Stimulated activated naive B cell treated with anti-CD40 and anti-IgM and Interleukin-4, amounts not matched to agents 10 μg/mL and 1 μg/mL and 100 μg/mL, for 72 hours (primary cell): ENCODE measurements at regions not wholly inside any gene's neighbourhood (a gene's known extent, or its start where the extent isn't known, plus 50 kb on each side); places are given as distances from the start of the nearest gene placed in this dataset.

Experiments used
- ATAC-seq, 2 donors: fragments of 150-1000 bp; cut with Tn5 transposase; replicated peaks; 2 replicates each; pipeline ENCODE4 v1.10.0; 2021; ENCODE audit warnings: moderate library complexity in 1 of 2
- DNase-seq: peaks from one replicate; pipeline ENCODE4 v3.0.0; 2021
- H3K27ac Mint-ChIP-seq: one replicate; pipeline ENCODE4 v1.8.0; 2022; ENCODE audit warnings: mild to moderate bottlenecking, mixed read lengths
- H3K27me3 Mint-ChIP-seq, 2 donors: one replicate each; pipeline ENCODE4 v1.8.0; 2022; ENCODE audit warnings: mixed read lengths in 2 of 2
- H3K36me3 Mint-ChIP-seq, 2 donors: one replicate each; pipeline ENCODE4 v1.8.0; 2022; ENCODE audit warnings: mixed read lengths in 2 of 2, mild to moderate bottlenecking in 1 of 2
- H3K4me1 Mint-ChIP-seq, 2 donors: one replicate each; pipeline ENCODE4 v1.8.0; 2022; ENCODE audit warnings: mixed read lengths in 2 of 2, mild to moderate bottlenecking in 1 of 2
- H3K4me3 Mint-ChIP-seq, 2 donors: one replicate each; pipeline ENCODE4 v1.8.0; 2022; ENCODE audit warnings: mild to moderate bottlenecking in 2 of 2, mixed read lengths in 2 of 2, moderate library complexity in 1 of 2
- H3K9me3 Mint-ChIP-seq, 2 donors: one replicate each; pipeline ENCODE4 v1.8.0; 2022; ENCODE audit warnings: mixed read lengths in 2 of 2, mild to moderate bottlenecking in 1 of 2

DNA sequence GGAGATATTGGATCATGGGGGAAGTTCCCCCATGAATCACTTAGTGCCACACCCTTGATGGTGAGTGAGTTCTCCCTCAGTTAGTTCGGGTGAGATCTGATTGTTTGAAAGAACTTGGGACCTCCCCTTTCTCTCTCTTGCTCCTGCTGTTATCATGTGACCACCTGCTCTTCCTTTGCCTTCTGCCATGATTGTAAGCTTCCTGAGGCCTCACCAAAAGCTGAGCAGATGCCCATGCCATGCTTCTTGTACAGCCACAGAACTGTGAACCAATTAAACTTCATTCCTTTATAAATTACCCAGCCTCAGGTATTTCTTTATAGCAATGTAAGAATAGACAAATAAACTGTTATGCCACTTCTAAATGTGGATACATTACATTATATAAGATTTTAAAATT is 686.7 kb upstream of the MARCKS start:
- H3K36me3 Mint-ChIP-seq: no peaks in the 10 kb centered on the region
- DNase-seq: no peak
- ATAC-seq: no peak

GRCh38 chr6:113171882-113172281 is 685.3 kb upstream of the MARCKS start:
- no peak for DNase-seq
- Mint-ChIP-seq H3K4me1 (no peaks in the 10 kb centered on the region), H3K27me3 (peaks cover 4 to 6% of the 10 kb centered on the region in 2 donors), H3K4me3 (no peak overlapping the region), H3K9me3 (peaks cover 4 to 5% of the 10 kb centered on the region in 2 donors), H3K27ac (no peak overlapping the region), H3K36me3 (no peaks in the 10 kb centered on the region)
- ATAC-seq: no peak

More for the DNA sequence above, 686.7 kb upstream of the MARCKS start:
- Mint-ChIP-seq H3K4me1 (no peaks in the 10 kb centered on the region), H3K27ac (no peak overlapping the region), H3K9me3 (peaks cover 4 to 5% of the 10 kb centered on the region in 2 donors), H3K4me3 (no peak overlapping the region), H3K27me3 (peaks cover 4 to 6% of the 10 kb centered on the region in 2 donors)

DNA sequence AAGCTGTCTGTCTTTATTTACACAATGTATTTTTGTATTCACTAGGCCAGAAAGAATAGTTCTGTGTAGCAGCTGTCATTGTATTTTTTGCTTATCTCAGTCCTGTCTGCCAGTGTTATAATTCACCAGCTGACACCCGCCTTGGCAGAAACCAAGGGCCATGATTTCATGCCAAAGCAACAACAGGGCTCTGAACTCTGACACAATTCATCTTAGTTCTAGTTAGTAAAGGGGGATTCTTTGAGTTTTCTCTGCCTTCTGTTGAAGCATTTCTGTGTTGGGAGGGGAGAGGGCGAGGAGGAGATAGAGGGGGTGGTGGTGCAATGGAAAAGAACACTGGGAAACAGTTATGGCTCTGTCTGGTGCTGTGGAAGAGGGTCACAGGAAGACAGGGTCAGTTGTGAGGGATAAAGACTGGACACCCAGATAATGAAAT is 684.6 kb upstream of the MARCKS start:
- Mint-ChIP-seq H3K27ac (no peak overlapping the region), H3K36me3 (no peaks in the 10 kb centered on the region), H3K4me1 (no peaks in the 10 kb centered on the region), H3K27me3 (peaks cover 4 to 6% of the 10 kb centered on the region in 2 donors), H3K4me3 (no peak overlapping the region), H3K9me3 (peaks cover 4 to 5% of the 10 kb centered on the region in 2 donors)
- ATAC-seq: no peak
- no peak for DNase-seq

- ATAC-seq: no peak
- H3K27me3 Mint-ChIP-seq: no peaks in the 10 kb centered on the region
- H3K36me3 Mint-ChIP-seq: no peaks in the 10 kb centered on the region
- DNase-seq: no peak
- H3K4me3 Mint-ChIP-seq: no peak overlapping the region
- no peaks in the 10 kb centered on the region for H3K4me1 Mint-ChIP-seq
- H3K9me3 Mint-ChIP-seq: no peaks in the 10 kb centered on the region
- H3K27ac Mint-ChIP-seq: no peak overlapping the region
These were observed 678.8 kb upstream of the MARCKS start for GRCh38 chr6:113178349-113178748.

DNA sequence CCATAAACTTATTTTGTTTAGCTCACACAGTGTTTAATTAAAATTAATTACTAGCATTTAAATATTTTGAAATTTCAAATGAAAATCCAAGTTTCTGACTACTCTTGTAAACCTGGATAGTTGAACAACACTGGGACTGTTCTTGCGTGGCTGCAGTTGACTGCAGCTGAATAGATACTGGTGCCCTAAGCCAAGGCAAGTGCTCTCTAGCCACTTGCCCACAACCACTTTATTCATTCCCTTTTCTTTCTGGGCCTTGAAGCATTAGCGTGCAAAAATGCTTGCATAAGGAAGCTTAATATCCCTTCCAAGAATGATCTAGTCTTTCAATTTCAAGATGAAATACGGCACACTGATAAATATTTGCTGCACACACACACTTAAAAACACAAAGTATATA is 676.0 kb upstream of the MARCKS start:
- no peak overlapping the region for H3K4me3 Mint-ChIP-seq
- no peak overlapping the region for H3K27ac Mint-ChIP-seq
- DNase-seq (no peak), ATAC-seq (no peak)
- H3K9me3 Mint-ChIP-seq: no peaks in the 10 kb centered on the region
- no peaks in the 10 kb centered on the region for H3K36me3 Mint-ChIP-seq
- no peaks in the 10 kb centered on the region for H3K4me1 Mint-ChIP-seq
- no peaks in the 10 kb centered on the region for H3K27me3 Mint-ChIP-seq

- H3K4me1 Mint-ChIP-seq: no peaks in the 10 kb centered on the region
- H3K27me3 Mint-ChIP-seq: no peaks in the 10 kb centered on the region
- no peak for ATAC-seq
- H3K9me3 Mint-ChIP-seq: no peaks in the 10 kb centered on the region
- H3K36me3 Mint-ChIP-seq: no peaks in the 10 kb centered on the region
- no peak for DNase-seq
- no peak overlapping the region for H3K4me3 Mint-ChIP-seq
- no peak overlapping the region for H3K27ac Mint-ChIP-seq
These were observed 674.6 kb upstream of the MARCKS start for GRCh38 chr6:113182370-113183141.

DNA sequence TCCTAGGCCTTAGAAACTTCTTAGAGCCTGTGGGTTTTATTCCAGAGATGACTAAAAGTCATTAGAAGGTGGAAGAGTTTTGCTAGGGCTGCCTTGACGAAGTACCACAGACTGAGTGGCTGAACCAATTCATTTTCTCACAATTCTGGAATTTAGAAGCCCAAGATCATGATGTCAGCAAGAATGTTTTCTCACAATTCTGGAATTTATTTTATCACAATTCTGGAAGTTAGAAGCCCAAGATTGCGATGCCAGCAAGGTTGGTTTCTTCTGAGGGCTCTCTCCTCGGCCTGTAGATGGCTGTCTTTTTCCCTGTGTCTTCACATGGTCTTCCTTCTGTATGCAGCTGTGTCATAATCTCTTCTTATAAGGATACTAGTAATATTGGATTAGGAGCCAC is 672.9 kb upstream of the MARCKS start:
- no peaks in the 10 kb centered on the region for H3K9me3 Mint-ChIP-seq
- H3K36me3 Mint-ChIP-seq: no peaks in the 10 kb centered on the region
- no peaks in the 10 kb centered on the region for H3K4me1 Mint-ChIP-seq
- DNase-seq (no peak), ATAC-seq (no peak)
- H3K27ac Mint-ChIP-seq: no peak overlapping the region
- H3K4me3 Mint-ChIP-seq: no peak overlapping the region
- no peaks in the 10 kb centered on the region for H3K27me3 Mint-ChIP-seq

GRCh38 chr6:113184736-113185135 is 672.4 kb upstream of the MARCKS start:
- ATAC-seq: no peak
- no peak overlapping the region for H3K27ac Mint-ChIP-seq
- no peaks in the 10 kb centered on the region for H3K9me3 Mint-ChIP-seq
- no peaks in the 10 kb centered on the region for H3K4me1 Mint-ChIP-seq
- H3K4me3 Mint-ChIP-seq: no peak overlapping the region
- no peaks in the 10 kb centered on the region for H3K36me3 Mint-ChIP-seq
- no peaks in the 10 kb centered on the region for H3K27me3 Mint-ChIP-seq
- no peak for DNase-seq

DNA sequence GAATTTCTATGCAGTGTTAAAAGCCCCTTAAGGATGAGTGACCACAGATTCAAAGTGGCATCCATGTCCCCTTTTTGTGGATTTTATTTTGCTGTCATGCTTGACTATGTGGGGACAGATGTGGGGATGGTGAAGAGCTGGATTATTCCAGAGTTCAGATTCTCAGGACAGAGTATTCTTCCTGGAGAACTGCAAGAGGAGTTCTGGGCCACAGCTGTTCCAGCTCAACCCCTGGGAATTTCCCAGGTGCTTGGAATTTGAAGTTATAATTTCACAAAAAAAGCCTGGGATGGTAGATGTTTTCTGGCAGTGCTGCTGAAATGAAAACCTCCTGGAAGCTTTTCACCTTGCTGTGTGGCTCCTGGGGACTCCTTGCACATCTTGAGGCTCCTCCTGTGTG is 671.8 kb upstream of the MARCKS start:
- Mint-ChIP-seq H3K9me3 (no peaks in the 10 kb centered on the region), H3K27me3 (no peaks in the 10 kb centered on the region), H3K4me3 (no peak overlapping the region), H3K36me3 (no peaks in the 10 kb centered on the region), H3K27ac (no peak overlapping the region), H3K4me1 (no peaks in the 10 kb centered on the region)
- ATAC-seq: no peak
- DNase-seq: no peak

GRCh38 chr6:113187661-113188060 is 669.5 kb upstream of the MARCKS start:
- Mint-ChIP-seq H3K4me3 (no peak overlapping the region), H3K27ac (no peak overlapping the region), H3K36me3 (no peaks in the 10 kb centered on the region), H3K4me1 (no peaks in the 10 kb centered on the region), H3K9me3 (peaks cover under 1 to 2% of the 10 kb centered on the region in 2 donors), H3K27me3 (peaks cover 3 to 5% of the 10 kb centered on the region in 2 donors)
- ATAC-seq: no peak
- no peak for DNase-seq

DNA sequence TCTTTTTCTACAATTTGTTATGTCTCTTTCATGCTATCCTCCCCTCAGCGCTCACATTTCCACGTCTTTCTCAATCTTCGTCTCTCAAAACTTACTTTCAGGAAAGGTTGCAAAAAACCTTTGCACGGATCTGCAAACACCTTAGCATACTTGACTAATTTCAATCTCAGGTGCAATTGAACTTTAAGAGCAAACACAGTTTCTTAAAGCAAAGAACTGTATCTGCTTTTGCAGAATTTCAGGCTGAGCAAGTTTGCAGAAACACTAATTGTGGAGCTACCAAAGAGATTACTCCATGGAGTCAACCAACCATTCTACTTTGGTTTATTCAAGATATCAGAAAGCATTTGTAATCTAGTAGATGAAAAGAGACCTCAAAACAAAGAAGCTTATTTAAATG is 668.2 kb upstream of the MARCKS start:
- Mint-ChIP-seq H3K27me3 (peaks cover 5 to 9% of the 10 kb centered on the region in 2 donors), H3K27ac (no peak overlapping the region), H3K9me3 (peaks cover 7 to 9% of the 10 kb centered on the region in 2 donors), H3K4me3 (no peak overlapping the region), H3K36me3 (no peaks in the 10 kb centered on the region), H3K4me1 (no peaks in the 10 kb centered on the region)
- ATAC-seq (no peak), DNase-seq (no peak)

GRCh38 chr6:113190170-113190569 is 667.0 kb upstream of the MARCKS start:
- no peaks in the 10 kb centered on the region for H3K4me1 Mint-ChIP-seq
- H3K36me3 Mint-ChIP-seq: no peaks in the 10 kb centered on the region
- no peak for DNase-seq
- no peak for ATAC-seq
- peaks cover 5 to 9% of the 10 kb centered on the region in 2 donors for H3K27me3 Mint-ChIP-seq
- H3K27ac Mint-ChIP-seq: no peak overlapping the region
- peaks cover 7 to 9% of the 10 kb centered on the region in 2 donors for H3K9me3 Mint-ChIP-seq
- H3K4me3 Mint-ChIP-seq: no peak overlapping the region

DNA sequence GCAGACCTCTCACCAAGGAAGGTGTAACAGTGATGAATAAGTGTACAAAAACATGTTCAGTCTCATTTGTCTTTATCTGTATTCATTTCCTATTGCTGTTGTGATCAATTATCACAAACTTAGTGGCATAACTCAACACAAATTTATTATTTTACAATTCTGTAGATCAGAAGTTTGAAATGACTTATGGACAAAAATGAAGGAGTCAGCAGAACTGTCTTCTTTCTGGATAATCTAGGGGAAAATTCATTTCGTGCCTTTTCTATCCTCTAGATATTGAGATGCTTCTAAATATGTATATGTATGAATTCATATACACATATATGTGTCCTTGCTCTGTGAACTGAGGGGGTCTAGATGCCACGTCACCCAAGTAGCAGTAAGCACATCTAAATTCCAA is 663.1 kb upstream of the MARCKS start:
- Mint-ChIP-seq H3K4me3 (no peak overlapping the region), H3K9me3 (peaks cover 7 to 9% of the 10 kb centered on the region in 2 donors), H3K4me1 (no peaks in the 10 kb centered on the region), H3K36me3 (no peaks in the 10 kb centered on the region), H3K27me3 (peaks cover 5 to 9% of the 10 kb centered on the region in 2 donors), H3K27ac (no peak overlapping the region)
- no peak for DNase-seq
- no peak for ATAC-seq

DNA sequence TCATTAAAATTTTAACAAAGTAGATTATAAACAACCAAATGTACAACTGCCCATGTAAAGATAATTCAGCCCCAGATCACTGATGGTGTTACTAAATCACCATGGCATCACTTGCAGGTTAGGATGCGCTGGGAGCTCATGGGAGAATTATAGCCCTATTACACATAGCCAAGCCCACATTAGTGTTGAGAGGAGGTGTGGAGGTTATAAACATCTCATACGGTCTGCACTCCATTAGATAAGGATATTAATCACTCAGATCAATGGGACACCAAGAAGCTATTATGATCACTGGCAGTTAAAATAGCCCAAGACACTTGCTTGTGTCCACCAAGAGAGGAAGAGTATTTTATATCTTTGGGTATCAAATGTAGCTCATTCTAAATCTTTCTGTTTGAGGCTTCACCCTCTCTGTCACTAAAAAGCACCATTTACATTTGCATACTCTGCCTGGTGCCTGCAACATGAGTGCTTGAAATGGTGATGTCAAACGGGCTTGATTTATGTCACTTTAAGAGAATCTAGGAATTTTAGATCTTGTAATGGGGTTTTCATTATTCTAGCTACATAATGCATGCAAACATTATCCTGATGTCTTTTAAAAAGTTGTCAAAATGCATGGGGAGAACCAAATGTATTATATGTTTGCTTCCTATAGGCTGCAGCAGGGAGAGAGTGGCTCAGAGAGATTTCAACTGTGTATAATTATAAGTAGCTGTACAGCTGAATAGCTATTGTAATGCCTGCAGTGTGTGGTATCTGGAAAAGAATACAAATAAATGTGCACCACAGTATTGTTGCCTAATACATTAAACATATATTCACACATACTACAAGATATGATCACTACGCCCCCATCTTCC is 654.1 kb upstream of the MARCKS start:
- Mint-ChIP-seq H3K4me1 (no peaks in the 10 kb centered on the region), H3K36me3 (peaks cover 0 to 3% of the 10 kb centered on the region in 2 donors), H3K27ac (no peak overlapping the region), H3K4me3 (no peak overlapping the region), H3K9me3 (no peaks in the 10 kb centered on the region), H3K27me3 (peaks cover 0 to 5% of the 10 kb centered on the region in 2 donors)
- ATAC-seq (no peak), DNase-seq (no peak)

DNA sequence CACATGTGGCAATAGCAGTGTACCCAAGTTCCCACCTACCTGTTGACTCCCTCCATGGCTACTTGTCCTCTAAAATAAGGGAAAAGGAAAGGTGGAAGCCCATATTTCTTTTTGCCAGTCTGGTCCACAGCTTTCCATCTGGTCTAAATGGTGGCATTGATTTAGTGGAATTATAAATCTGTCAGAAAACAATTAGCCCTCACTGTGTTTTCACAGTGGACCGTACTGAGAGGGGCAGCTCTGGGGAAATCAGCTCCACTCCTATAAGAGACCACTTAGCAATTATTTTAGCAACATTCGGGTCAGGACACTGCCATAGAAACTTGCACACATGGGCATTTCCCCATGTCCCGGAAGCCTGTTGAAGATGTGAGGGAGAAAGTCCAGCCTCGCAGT is 653.4 kb upstream of the MARCKS start:
- Mint-ChIP-seq H3K9me3 (no peaks in the 10 kb centered on the region), H3K4me1 (no peaks in the 10 kb centered on the region), H3K36me3 (peaks cover 0 to 3% of the 10 kb centered on the region in 2 donors), H3K27ac (no peak overlapping the region), H3K4me3 (no peak overlapping the region), H3K27me3 (peaks cover 0 to 5% of the 10 kb centered on the region in 2 donors)
- DNase-seq: no peak
- no peak for ATAC-seq
